Astrocyte (in vitro differentiated cells and primary cell): ENCODE measurements at regions not wholly inside any gene's neighbourhood (a gene's known extent, or its start where the extent isn't known, plus 50 kb on each side); places are given as distances from the start of the nearest gene placed in this dataset.

ENCODE experiments used
- DNase-seq: peaks from one replicate; pipeline ENCODE4 v3.0.0-alpha.2; 2010; ENCODE audit warnings: low read depth
- FAIRE-seq: peaks from 2 replicates; lab custom pipeline; 2011; peaks lifted over from hg19 to GRCh38; lab: Jason Lieb, UNC
- H2AFZ ChIP-seq: 2 replicates; pipeline ENCODE4 v1.6.0; 2012; ENCODE audit warnings: low read depth, low read length, inconsistent platforms
- H3K27ac ChIP-seq: 2 replicates; pipeline ENCODE4 v1.5.1; 2011; ENCODE audit warnings: low read depth, low read length, inconsistent platforms
- H3K27me3 ChIP-seq: 2 replicates; pipeline ENCODE4 v1.6.0; 2011; ENCODE audit warnings: low read length, inconsistent platforms; ENCODE audit not compliant: insufficient read depth
- H3K36me3 ChIP-seq: 2 replicates; pipeline ENCODE4 v1.5.1; 2011; ENCODE audit warnings: low read length, inconsistent platforms; ENCODE audit not compliant: insufficient read depth
- H3K4me1 ChIP-seq: 2 replicates; pipeline ENCODE4 v1.5.1; 2011; ENCODE audit warnings: low read length, inconsistent platforms; ENCODE audit not compliant: insufficient read depth
- H3K4me2 ChIP-seq: 2 replicates; pipeline ENCODE4 v1.6.0; 2012; ENCODE audit warnings: low read length, inconsistent platforms
- H3K4me3 ChIP-seq: 2 replicates; pipeline ENCODE4 v1.5.1; 2011; ENCODE audit warnings: low read depth, mild to moderate bottlenecking, low read length, inconsistent platforms; ENCODE audit not compliant: insufficient read depth
- H3K79me2 ChIP-seq: 2 replicates; pipeline ENCODE4 v1.6.0; 2012; ENCODE audit warnings: mild to moderate bottlenecking, low read length, inconsistent platforms; ENCODE audit not compliant: insufficient read depth
- H3K9ac ChIP-seq: 2 replicates; pipeline ENCODE4 v1.6.0; 2012; ENCODE audit warnings: mild to moderate bottlenecking, low read length, inconsistent platforms
- H3K9me3 ChIP-seq: 2 replicates; pipeline ENCODE4 v1.5.1; 2012; ENCODE audit warnings: low read depth, mild to moderate bottlenecking, low read length, inconsistent platforms; ENCODE audit not compliant: insufficient read depth
- H4K20me1 ChIP-seq: 2 replicates; pipeline ENCODE4 v1.6.0; 2012; ENCODE audit warnings: low read length, inconsistent platforms; ENCODE audit not compliant: insufficient read depth
- H3K27ac Mint-ChIP-seq: one replicate; pipeline ENCODE4 v1.8.0; 2021; ENCODE audit warnings: mild to moderate bottlenecking, mixed read lengths; ENCODE audit not compliant: unreplicated experiment
- H3K27me3 Mint-ChIP-seq: one replicate; pipeline ENCODE4 v1.8.0; 2021; ENCODE audit warnings: low read depth, mixed read lengths; ENCODE audit not compliant: unreplicated experiment
- H3K36me3 Mint-ChIP-seq: one replicate; pipeline ENCODE4 v1.8.0; 2021; ENCODE audit warnings: low read depth, mixed read lengths; ENCODE audit not compliant: unreplicated experiment
- H3K4me1 Mint-ChIP-seq: one replicate; pipeline ENCODE4 v1.8.0; 2021; ENCODE audit warnings: low read depth, mixed read lengths; ENCODE audit not compliant: unreplicated experiment
- H3K4me3 Mint-ChIP-seq: one replicate; pipeline ENCODE4 v1.8.0; 2021; ENCODE audit warnings: mild to moderate bottlenecking, moderate library complexity, mixed read lengths; ENCODE audit not compliant: unreplicated experiment
- H3K9me3 Mint-ChIP-seq: one replicate; pipeline ENCODE4 v1.8.0; 2021; ENCODE audit warnings: mild to moderate bottlenecking, mixed read lengths; ENCODE audit not compliant: unreplicated experiment
- EZH2 ChIP-seq: IDR thresholded peaks from 2 replicates; pipeline ENCODE4 v1.6.1; 2012; ENCODE audit warnings: mild to moderate bottlenecking, low read length, inconsistent platforms; ENCODE audit not compliant: insufficient read depth
- TF ChIP-seq, protein P1 (sequence below): IDR thresholded peaks from 2 replicates; pipeline ENCODE4 v1.5.1; 2011; ENCODE audit warnings: low read depth, mild to moderate bottlenecking, inconsistent platforms, low read length, moderate library complexity; ENCODE audit not compliant: insufficient read depth

DNA sequence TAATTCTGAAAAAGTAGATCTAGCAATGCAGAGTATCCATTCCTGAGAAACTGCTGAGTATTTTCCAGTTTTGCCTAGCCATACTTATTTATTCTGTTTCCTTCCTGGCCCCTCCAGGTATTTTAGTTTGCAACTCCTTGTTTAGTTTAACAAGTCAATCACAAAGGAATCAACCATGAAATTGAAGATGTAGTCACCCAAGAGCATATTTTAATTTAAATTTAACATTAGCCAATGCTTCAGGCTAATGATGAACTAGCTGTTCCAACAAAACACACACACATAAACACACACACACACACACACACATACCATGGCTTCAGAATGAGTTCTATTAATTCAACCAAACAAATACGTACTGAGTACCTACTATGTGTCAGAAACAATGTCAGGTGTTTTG lies 332.8 kb upstream of the ERCC4 start:
- Histone ChIP-seq H3K4me2 (no peak overlapping the region), H2AFZ (no peak overlapping the region), H3K27me3 (no peaks in the 10 kb centered on the region), H3K9ac (no peak overlapping the region), H4K20me1 (no peaks in the 10 kb centered on the region), H3K4me1 (no peaks in the 10 kb centered on the region), H3K9me3 (peaks cover 4% of the 10 kb centered on the region), H3K27ac (no peak overlapping the region), H3K79me2 (no peaks in the 10 kb centered on the region), H3K4me3 (no peak overlapping the region), H3K36me3 (no peaks in the 10 kb centered on the region)
- Mint-ChIP-seq H3K4me1 (no peaks in the 10 kb centered on the region), H3K9me3 (peaks cover 2% of the 10 kb centered on the region), H3K36me3 (no peaks in the 10 kb centered on the region), H3K27ac (no peak overlapping the region), H3K27me3 (no peaks in the 10 kb centered on the region), H3K4me3 (no peak overlapping the region)
- FAIRE-seq (no peak), DNase-seq (no peak)
- TF ChIP-seq, protein P1, sequence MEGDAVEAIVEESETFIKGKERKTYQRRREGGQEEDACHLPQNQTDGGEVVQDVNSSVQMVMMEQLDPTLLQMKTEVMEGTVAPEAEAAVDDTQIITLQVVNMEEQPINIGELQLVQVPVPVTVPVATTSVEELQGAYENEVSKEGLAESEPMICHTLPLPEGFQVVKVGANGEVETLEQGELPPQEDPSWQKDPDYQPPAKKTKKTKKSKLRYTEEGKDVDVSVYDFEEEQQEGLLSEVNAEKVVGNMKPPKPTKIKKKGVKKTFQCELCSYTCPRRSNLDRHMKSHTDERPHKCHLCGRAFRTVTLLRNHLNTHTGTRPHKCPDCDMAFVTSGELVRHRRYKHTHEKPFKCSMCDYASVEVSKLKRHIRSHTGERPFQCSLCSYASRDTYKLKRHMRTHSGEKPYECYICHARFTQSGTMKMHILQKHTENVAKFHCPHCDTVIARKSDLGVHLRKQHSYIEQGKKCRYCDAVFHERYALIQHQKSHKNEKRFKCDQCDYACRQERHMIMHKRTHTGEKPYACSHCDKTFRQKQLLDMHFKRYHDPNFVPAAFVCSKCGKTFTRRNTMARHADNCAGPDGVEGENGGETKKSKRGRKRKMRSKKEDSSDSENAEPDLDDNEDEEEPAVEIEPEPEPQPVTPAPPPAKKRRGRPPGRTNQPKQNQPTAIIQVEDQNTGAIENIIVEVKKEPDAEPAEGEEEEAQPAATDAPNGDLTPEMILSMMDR = no peak
- no peak for TF ChIP-seq EZH2

DNA sequence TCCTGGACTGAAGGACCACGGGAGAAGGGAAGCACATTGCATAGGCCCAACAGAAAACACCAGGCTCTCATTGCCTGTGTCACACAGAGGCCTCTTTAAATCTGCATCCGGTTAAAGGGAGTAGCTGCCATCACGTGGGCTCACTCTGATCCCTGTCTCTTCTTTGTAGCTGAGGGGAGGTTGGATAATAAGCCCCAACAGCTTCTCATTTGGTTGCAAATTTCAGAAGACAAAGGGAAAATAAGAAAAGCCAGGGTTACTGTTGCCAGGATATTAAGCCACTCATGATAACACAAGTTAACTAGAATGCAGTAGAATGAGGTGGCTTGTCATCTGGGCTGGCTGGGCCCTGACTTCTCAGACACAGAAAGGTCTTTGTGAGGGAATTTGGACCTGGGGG lies 325.1 kb upstream of the ERCC4 start:
- Histone ChIP-seq H3K9ac (no peak overlapping the region), H4K20me1 (no peaks in the 10 kb centered on the region), H2AFZ (no peak overlapping the region), H3K27ac (no peak overlapping the region), H3K9me3 (peaks cover 8% of the 10 kb centered on the region), H3K4me3 (no peak overlapping the region), H3K27me3 (no peaks in the 10 kb centered on the region), H3K79me2 (no peaks in the 10 kb centered on the region), H3K4me2 (no peak overlapping the region), H3K36me3 (no peaks in the 10 kb centered on the region), H3K4me1 (no peaks in the 10 kb centered on the region)
- no peak for DNase-seq
- TF ChIP-seq, protein P1 = no peak
- no peak for TF ChIP-seq EZH2
- peaks cover 9% of the 10 kb centered on the region for H3K9me3 Mint-ChIP-seq
- H3K36me3 Mint-ChIP-seq = no peaks in the 10 kb centered on the region
- H3K27me3 Mint-ChIP-seq = no peaks in the 10 kb centered on the region
- no peak overlapping the region for H3K27ac Mint-ChIP-seq
- H3K4me1 Mint-ChIP-seq = no peaks in the 10 kb centered on the region
- FAIRE-seq = no peak
- no peak overlapping the region for H3K4me3 Mint-ChIP-seq

- Histone ChIP-seq H3K36me3 (no peaks in the 10 kb centered on the region), H3K9ac (no peak overlapping the region), H3K27me3 (no peaks in the 10 kb centered on the region), H3K9me3 (no peaks in the 10 kb centered on the region), H3K4me3 (no peak overlapping the region), H3K79me2 (no peaks in the 10 kb centered on the region), H2AFZ (no peak overlapping the region), H4K20me1 (no peaks in the 10 kb centered on the region), H3K27ac (no peak overlapping the region), H3K4me1 (no peaks in the 10 kb centered on the region), H3K4me2 (no peak overlapping the region)
- Mint-ChIP-seq H3K4me3 (no peak overlapping the region), H3K27me3 (no peaks in the 10 kb centered on the region), H3K36me3 (no peaks in the 10 kb centered on the region), H3K9me3 (peaks cover 2% of the 10 kb centered on the region), H3K4me1 (no peaks in the 10 kb centered on the region), H3K27ac (no peak overlapping the region)
- FAIRE-seq (no peak), DNase-seq (no peak)
- TF ChIP-seq, protein P1 = no peak
These were observed 313.1 kb upstream of the ERCC4 start for GRCh38 chr16:13606804-13607203.
